ENCODE measurements at regions not wholly inside any gene's neighbourhood (a gene's known extent, or its start where the extent isn't known, plus 50 kb on each side); places are given as distances from the start of the nearest gene placed in this dataset.

DNA sequence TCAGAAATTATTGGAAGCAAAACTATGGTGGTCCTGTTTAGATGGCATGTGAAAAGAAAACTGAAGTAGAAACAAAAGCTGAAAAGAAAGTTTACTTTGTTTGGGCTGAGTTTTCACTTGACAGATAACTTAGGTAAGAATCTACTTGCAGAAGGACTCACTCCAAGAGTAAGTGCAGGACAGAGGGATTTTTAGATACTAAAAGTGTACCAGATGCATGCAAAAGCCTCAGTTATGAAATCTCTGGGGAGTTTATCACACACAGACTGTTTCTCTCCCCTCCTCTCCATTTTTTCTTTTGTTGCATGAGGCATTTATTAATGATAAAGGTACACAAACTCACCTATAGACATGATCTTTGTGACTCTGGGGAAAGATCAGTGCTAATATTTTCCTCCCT, 127.5 kb upstream of the GIMD1 start:
- Histone ChIP-seq H3K79me2 (ENCODE audit: control insufficient read depth, insufficient read depth, low read length) (no peaks in the 10 kb centered on the region), H4K20me1 (replicated peaks; ENCODE audit: control insufficient read depth, extremely low read depth, insufficient read depth, low read length) (no peaks in the 10 kb centered on the region), H3K27ac (ENCODE audit: insufficient read depth, low read depth, low read length) (no peak overlapping the region), H2AFZ (ENCODE audit: low read depth, low read length) (no peak overlapping the region), H3K4me3 (replicated peaks in 1 of 3; ENCODE audit: insufficient read depth in 1 of 3, low read depth in 1 of 3, low read length in 3 of 3) (no peak overlapping the region), H3K36me3 (ENCODE audit: control insufficient read depth in 2 of 2, extremely low read depth in 1 of 2, insufficient read depth in 2 of 2, low read length in 2 of 2) (no peaks in the 10 kb centered on the region), H3K27me3 (ENCODE audit: control insufficient read depth in 2 of 2, insufficient read depth in 2 of 2, low read length in 2 of 2) (no peaks in the 10 kb centered on the region), H3K9me1 (replicated peaks; ENCODE audit: control insufficient read depth, extremely low read depth, insufficient read depth, low read length) (peaks cover 2% of the 10 kb centered on the region), H3K9me3 (replicated peaks; ENCODE audit: control insufficient read depth, insufficient read depth, low read length) (no peaks in the 10 kb centered on the region), H3K4me2 (ENCODE audit: insufficient read depth, low read length) (no peak overlapping the region), H3K4me1 (ENCODE audit: control insufficient read depth, extremely low read depth, insufficient read depth, low read length) (no peaks in the 10 kb centered on the region), H3K9ac (replicated peaks; ENCODE audit: extremely low read depth, insufficient read depth, low read length) (no peak overlapping the region)
- ChIA-PET CTCF (interaction anchor here (1.0 kb wide), 1 partner anchor 168 kb away, joined by 3 read pairs; no protein-coding TSS in a partner anchor), POLR2A (no interaction called here)
- DNase-seq (ENCODE audit: low read depth, low spot score) (no peak), FAIRE-seq (no peak)
- no TSS peak for BruUV-seq (replicated peaks)
- TF ChIP-seq FOS (IDR thresholded peaks at IDR 0.05; ENCODE audit: borderline replicate concordance, insufficient read depth, low read length), result no peak
- intact Hi-C loops (cut with micrococcal nuclease) (no loop called here), dilution Hi-C loops (cut with MboI; ENCODE audit: extremely low pct_ligation_motif_present, low sequenced_read_pairs) (no loop called here)

DNA sequence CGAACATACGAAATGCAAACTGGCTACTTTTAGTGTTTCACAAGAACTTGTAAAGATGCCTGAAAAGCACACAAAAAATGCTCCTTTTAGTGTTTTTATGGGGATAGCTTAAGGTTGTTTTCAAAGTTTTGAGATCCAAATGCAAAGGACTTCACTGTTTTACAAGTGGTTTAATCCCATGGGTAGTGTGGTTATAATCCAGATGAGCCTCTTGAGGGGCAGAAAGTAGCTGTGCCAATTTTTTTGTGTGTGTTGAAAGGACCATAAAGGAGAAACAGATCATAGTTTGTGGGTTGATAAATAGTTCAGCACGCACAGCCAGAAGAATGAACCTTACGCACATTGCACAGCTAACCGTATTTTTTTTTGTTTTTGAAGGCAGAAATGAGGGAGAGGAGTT, 126.9 kb upstream of the GIMD1 start:
- intact Hi-C loops (cut with micrococcal nuclease) (no loop called here), dilution Hi-C loops (cut with MboI; ENCODE audit: extremely low pct_ligation_motif_present, low sequenced_read_pairs) (no loop called here)
- DNase-seq (ENCODE audit: low read depth, low spot score) (no peak), FAIRE-seq (no peak)
- no peaks in the 10 kb centered on the region for H3K4me1 ChIP-seq (ENCODE audit: control insufficient read depth, extremely low read depth, insufficient read depth, low read length)
- no peaks in the 10 kb centered on the region for H3K9me3 ChIP-seq (replicated peaks; ENCODE audit: control insufficient read depth, insufficient read depth, low read length)
- CTCF ChIA-PET, result interaction anchor here (1.0 kb wide), 1 partner anchor 167 kb away, joined by 3 read pairs; no protein-coding TSS in a partner anchor
- no peak overlapping the region for H3K4me2 ChIP-seq (ENCODE audit: insufficient read depth, low read length)
- no peaks in the 10 kb centered on the region for H3K27me3 ChIP-seq (ENCODE audit: control insufficient read depth in 2 of 2, insufficient read depth in 2 of 2, low read length in 2 of 2)
- POLR2A ChIA-PET, result no interaction called here
- no peak overlapping the region for H3K9ac ChIP-seq (replicated peaks; ENCODE audit: extremely low read depth, insufficient read depth, low read length)
- H3K4me3 ChIP-seq (replicated peaks in 1 of 3; ENCODE audit: insufficient read depth in 1 of 3, low read depth in 1 of 3, low read length in 3 of 3), result no peak overlapping the region
- no peaks in the 10 kb centered on the region for H3K36me3 ChIP-seq (ENCODE audit: control insufficient read depth in 2 of 2, extremely low read depth in 1 of 2, insufficient read depth in 2 of 2, low read length in 2 of 2)
- H3K9me1 ChIP-seq (replicated peaks; ENCODE audit: control insufficient read depth, extremely low read depth, insufficient read depth, low read length), result peaks cover 2% of the 10 kb centered on the region
- no peaks in the 10 kb centered on the region for H3K79me2 ChIP-seq (ENCODE audit: control insufficient read depth, insufficient read depth, low read length)
- TF ChIP-seq MYC (IDR thresholded peaks at IDR 0.05; ENCODE audit: low read depth, low read length) (no peak), EZH2 (IDR thresholded peaks at IDR 0.05; ENCODE audit: borderline replicate concordance, low read depth, low read length, severe bottlenecking) (no peak), POLR2A (IDR thresholded peaks at IDR 0.05; ENCODE audit: low read depth, low read length) (no peak)
- no TSS peak for BruUV-seq (replicated peaks)
- no peak overlapping the region for H2AFZ ChIP-seq (ENCODE audit: low read depth, low read length)
- no peaks in the 10 kb centered on the region for H4K20me1 ChIP-seq (replicated peaks; ENCODE audit: control insufficient read depth, extremely low read depth, insufficient read depth, low read length)
- no peak overlapping the region for H3K27ac ChIP-seq (ENCODE audit: insufficient read depth, low read depth, low read length)

Data from endothelial cell of umbilical vein (primary cell).